A549 (cell line): ENCODE measurements at regions not wholly inside any gene's neighbourhood (a gene's known extent, or its start where the extent isn't known, plus 50 kb on each side); places are given as distances from the start of the nearest gene placed in this dataset.

Source experiments
- ATAC-seq, 2 experiments: fragments of 200-7000 bp in 1 of 2; fragments of >200 bp in 1 of 2; cut with Nextera tagmentation in 1 of 2; cut with Tn5 transposase in 1 of 2; 3 replicates each; pipeline versions ENCODE4 v1.8.0 to v1.9.1; 2018 to 2020; ENCODE audit warnings: mild to moderate bottlenecking in 1 of 2, moderate library complexity in 1 of 2
- CTCF ChIA-PET: fragments of 300-600 bp; sonication (Branson Sonifier 250); formaldehyde crosslinking; extraction: SDS; loops from one replicate; lab custom pipeline; 2021; ENCODE audit warnings: antibody characterized with exemption, inconsistent platforms; lab: Yijun Ruan, JAX
- POLR2A ChIA-PET: fragments of 350-600 bp; formaldehyde crosslinking; extraction: SDS; loops from one replicate; lab custom pipeline; 2021; ENCODE audit warnings: antibody characterized with exemption, inconsistent platforms; lab: Yijun Ruan, JAX
- DNase-seq, 2 experiments: peaks; one replicate each; pipeline versions ENCODE4 v3.0.0 to v3.0.0-alpha.2; 2011 to 2016; ENCODE audit warnings: low read depth in 1 of 2, low spot score in 1 of 2
- FAIRE-seq: peaks from 2 replicates; lab custom pipeline; 2011; peaks lifted over from hg19 to GRCh38; lab: Jason Lieb, UNC
- H3K27ac ChIP-seq, 2 experiments: fragments of >200 bp; sonication (Bioruptor Twin); formaldehyde crosslinking; 3 replicates each; pipeline ENCODE4 v1.5.1; 2016 to 2017
- H3K4me1 ChIP-seq: fragments of >200 bp; sonication (Bioruptor Twin); formaldehyde crosslinking; 3 replicates; pipeline ENCODE4 v1.6.1; 2016
- H3K4me2 ChIP-seq: fragments of >200 bp; sonication (Bioruptor Twin); formaldehyde crosslinking; 3 replicates; pipeline ENCODE4 v1.6.1; 2016
- H3K4me3 ChIP-seq: fragments of >200 bp; sonication (Bioruptor Twin); formaldehyde crosslinking; 3 replicates; pipeline ENCODE4 v1.5.1; 2016
- H3K9me3 ChIP-seq: fragments of >200 bp; sonication (Bioruptor Twin); formaldehyde crosslinking; 3 replicates; pipeline ENCODE4 v1.6.1; 2016
- BHLHE40 ChIP-seq: IDR thresholded peaks from 2 replicates; pipeline ENCODE4 v1.6.1; 2012; ENCODE audit warnings: low read depth, low read length, inconsistent platforms
- CEBPB ChIP-seq, 2 experiments: fragments of >200 bp in 1 of 2; sonication (Bioruptor Twin) in 1 of 2; formaldehyde crosslinking in 1 of 2; IDR thresholded peaks; 2 replicates each; pipeline ENCODE4 v1.6.1; 2012 to 2016
- CHD4 ChIP-seq: fragments of 200-600 bp; sonication (generic); IDR thresholded peaks from 2 replicates; pipeline ENCODE4 v1.6.1; 2016; ENCODE audit warnings: antibody characterized with exemption, mild to moderate bottlenecking, borderline replicate concordance
- EHF ChIP-seq: fragments of 250-450 bp; sonication (Bioruptor Pico); IDR thresholded peaks from 2 replicates; pipeline ENCODE4 v1.5.0; 2020; ENCODE audit warnings: mild to moderate bottlenecking
- ESRRA ChIP-seq: fragments of 150-350 bp; IDR thresholded peaks from 2 replicates; pipeline ENCODE4 v1.6.1; 2014; ENCODE audit warnings: mild to moderate bottlenecking, low read length, borderline replicate concordance
- GATA3 ChIP-seq: IDR thresholded peaks from 2 replicates; pipeline ENCODE4 v1.6.1; 2012; ENCODE audit warnings: borderline replicate concordance
- HEYL ChIP-seq: fragments of 250-450 bp; sonication (Bioruptor Pico); IDR thresholded peaks from 2 replicates; pipeline ENCODE4 v1.8.0; 2021; ENCODE audit warnings: mild to moderate bottlenecking, moderate library complexity
- JUN ChIP-seq, 2 experiments: fragments of >200 bp; sonication (Bioruptor Twin); formaldehyde crosslinking; IDR thresholded peaks; 2 replicates in 1 of 2; 3 replicates in 1 of 2; pipeline ENCODE4 v1.6.1; 2016 to 2017
- MAFK ChIP-seq: fragments of 450-650 bp; IDR thresholded peaks from 2 replicates; pipeline ENCODE4 v1.6.1; 2014; ENCODE audit not compliant: partially characterized antibody
- MAZ ChIP-seq: fragments of 150-350 bp; IDR thresholded peaks from 2 replicates; pipeline ENCODE4 v1.6.1; 2014; ENCODE audit warnings: antibody characterized with exemption, low read depth, low read length, borderline replicate concordance
- RARB ChIP-seq: fragments of 250-450 bp; sonication (Bioruptor Pico); IDR thresholded peaks from 2 replicates; pipeline ENCODE4 v1.8.0; 2021; ENCODE audit warnings: mild to moderate bottlenecking, moderate library complexity
- SMC3 ChIP-seq: fragments of >200 bp; sonication (Bioruptor Twin); formaldehyde crosslinking; IDR thresholded peaks from 3 replicates; pipeline ENCODE4 v1.6.1; 2018; ENCODE audit warnings: inconsistent platforms
- SREBF2 ChIP-seq: fragments of 450-650 bp; IDR thresholded peaks from 2 replicates; pipeline ENCODE4 v1.6.1; 2014; ENCODE audit warnings: mild to moderate bottlenecking, moderate library complexity
- TFCP2L1 ChIP-seq: fragments of 250-450 bp; sonication (Bioruptor Pico); IDR thresholded peaks from 2 replicates; pipeline ENCODE4 v1.5.0; 2021; ENCODE audit warnings: mild to moderate bottlenecking
- TP53 ChIP-seq: fragments of 250-450 bp; sonication (Bioruptor Pico); IDR thresholded peaks from 2 replicates; pipeline ENCODE4 v1.5.0; 2021; ENCODE audit warnings: mild to moderate bottlenecking, moderate library complexity
- ZFP36 ChIP-seq: fragments of 450-650 bp; IDR thresholded peaks from 2 replicates; pipeline ENCODE4 v1.6.1; 2014; ENCODE audit warnings: borderline replicate concordance; ENCODE audit not compliant: partially characterized antibody
- ZSCAN20 ChIP-seq: fragments of 250-450 bp; sonication (Bioruptor Pico); IDR thresholded peaks from 2 replicates; pipeline ENCODE4 v1.8.0; 2022; ENCODE audit warnings: mild to moderate bottlenecking, moderate library complexity
- WGBS: methylation state at CpG from one replicate; pipeline ENCODE4 v1.1.6; 2017; ENCODE audit errors: missing lambda C conversion rate; 5-methylcytosine and 5-hydroxymethylcytosine counted together
- TF ChIP-seq, protein P1 (sequence below): fragments of 200-600 bp; sonication (generic); IDR thresholded peaks from 2 replicates; pipeline ENCODE4 v1.6.1; 2016; ENCODE audit warnings: antibody characterized with exemption, mild to moderate bottlenecking, moderate library complexity
- TF ChIP-seq, protein P2 (sequence below): fragments of 450-650 bp; IDR thresholded peaks from 2 replicates; pipeline ENCODE4 v1.6.1; 2014; ENCODE audit warnings: antibody characterized with exemption
- TF ChIP-seq, protein P3 (sequence below): IDR thresholded peaks from 2 replicates; pipeline ENCODE4 v1.6.1; 2012
- TF ChIP-seq, protein P4 (sequence below): fragments of >200 bp; sonication (Bioruptor Twin); formaldehyde crosslinking; IDR thresholded peaks from 3 replicates; pipeline ENCODE4 v1.6.1; 2016
- TF ChIP-seq, protein P5 (sequence below): IDR thresholded peaks from 2 replicates; pipeline ENCODE4 v1.6.1; 2012; ENCODE audit warnings: low read depth, borderline replicate concordance

DNA sequence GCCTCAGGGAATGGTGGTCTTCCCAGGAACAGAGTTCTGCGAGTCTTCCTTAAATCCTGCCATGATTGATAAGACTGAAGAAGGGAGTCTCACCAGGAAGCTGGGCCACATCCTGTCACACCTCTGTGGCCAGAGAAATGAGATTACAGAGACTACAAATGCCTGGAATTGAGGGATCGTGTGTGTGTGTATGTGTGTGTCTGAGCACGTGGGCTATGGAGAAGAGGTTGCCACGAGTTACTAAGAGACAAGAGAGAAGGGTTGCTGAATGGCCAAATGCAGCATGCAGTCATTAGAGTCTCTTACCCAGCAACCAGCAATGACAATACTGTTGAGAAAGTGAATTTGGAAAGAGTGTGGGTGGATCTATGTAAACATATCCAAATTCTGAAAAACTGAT is 443.1 kb downstream of the MFSD1 start:
- Histone ChIP-seq H3K9me3 (no peaks in the 10 kb centered on the region), H3K4me3 (no peak overlapping the region), H3K27ac (no peak overlapping the region), H3K4me1 (no peaks in the 10 kb centered on the region)
- 41% methylated on average over 4 of the region's 4 CpGs for WGBS
- FAIRE-seq (no peak), DNase-seq (no peak), ATAC-seq (no peak)
- CTCF ChIA-PET: interaction anchor here (0.7 to 2.1 kb wide), 4 partner anchors 9 to 386 kb away, joined by 3 to 6 read pairs (median 4); no protein-coding TSS in a partner anchor
- POLR2A ChIA-PET: no interaction called here
- TF ChIP-seq, protein P1, sequence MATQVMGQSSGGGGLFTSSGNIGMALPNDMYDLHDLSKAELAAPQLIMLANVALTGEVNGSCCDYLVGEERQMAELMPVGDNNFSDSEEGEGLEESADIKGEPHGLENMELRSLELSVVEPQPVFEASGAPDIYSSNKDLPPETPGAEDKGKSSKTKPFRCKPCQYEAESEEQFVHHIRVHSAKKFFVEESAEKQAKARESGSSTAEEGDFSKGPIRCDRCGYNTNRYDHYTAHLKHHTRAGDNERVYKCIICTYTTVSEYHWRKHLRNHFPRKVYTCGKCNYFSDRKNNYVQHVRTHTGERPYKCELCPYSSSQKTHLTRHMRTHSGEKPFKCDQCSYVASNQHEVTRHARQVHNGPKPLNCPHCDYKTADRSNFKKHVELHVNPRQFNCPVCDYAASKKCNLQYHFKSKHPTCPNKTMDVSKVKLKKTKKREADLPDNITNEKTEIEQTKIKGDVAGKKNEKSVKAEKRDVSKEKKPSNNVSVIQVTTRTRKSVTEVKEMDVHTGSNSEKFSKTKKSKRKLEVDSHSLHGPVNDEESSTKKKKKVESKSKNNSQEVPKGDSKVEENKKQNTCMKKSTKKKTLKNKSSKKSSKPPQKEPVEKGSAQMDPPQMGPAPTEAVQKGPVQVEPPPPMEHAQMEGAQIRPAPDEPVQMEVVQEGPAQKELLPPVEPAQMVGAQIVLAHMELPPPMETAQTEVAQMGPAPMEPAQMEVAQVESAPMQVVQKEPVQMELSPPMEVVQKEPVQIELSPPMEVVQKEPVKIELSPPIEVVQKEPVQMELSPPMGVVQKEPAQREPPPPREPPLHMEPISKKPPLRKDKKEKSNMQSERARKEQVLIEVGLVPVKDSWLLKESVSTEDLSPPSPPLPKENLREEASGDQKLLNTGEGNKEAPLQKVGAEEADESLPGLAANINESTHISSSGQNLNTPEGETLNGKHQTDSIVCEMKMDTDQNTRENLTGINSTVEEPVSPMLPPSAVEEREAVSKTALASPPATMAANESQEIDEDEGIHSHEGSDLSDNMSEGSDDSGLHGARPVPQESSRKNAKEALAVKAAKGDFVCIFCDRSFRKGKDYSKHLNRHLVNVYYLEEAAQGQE: no peak
- TF ChIP-seq SREBF2 (no peak), JUN (IDR thresholded peaks at IDR 0.05) (no peak), CEBPB (IDR thresholded peaks at IDR 0.05) (no peak), HEYL (no peak), ZFP36 (no peak), MAZ (no peak), RARB (CRISPR knock-in tag) (no peak), GATA3 (no peak), BHLHE40 (no peak), EHF (no peak), SMC3 (no peak)
- TF ChIP-seq, protein P2, sequence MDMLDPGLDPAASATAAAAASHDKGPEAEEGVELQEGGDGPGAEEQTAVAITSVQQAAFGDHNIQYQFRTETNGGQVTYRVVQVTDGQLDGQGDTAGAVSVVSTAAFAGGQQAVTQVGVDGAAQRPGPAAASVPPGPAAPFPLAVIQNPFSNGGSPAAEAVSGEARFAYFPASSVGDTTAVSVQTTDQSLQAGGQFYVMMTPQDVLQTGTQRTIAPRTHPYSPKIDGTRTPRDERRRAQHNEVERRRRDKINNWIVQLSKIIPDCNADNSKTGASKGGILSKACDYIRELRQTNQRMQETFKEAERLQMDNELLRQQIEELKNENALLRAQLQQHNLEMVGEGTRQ: no peak
- TF ChIP-seq, protein P3, sequence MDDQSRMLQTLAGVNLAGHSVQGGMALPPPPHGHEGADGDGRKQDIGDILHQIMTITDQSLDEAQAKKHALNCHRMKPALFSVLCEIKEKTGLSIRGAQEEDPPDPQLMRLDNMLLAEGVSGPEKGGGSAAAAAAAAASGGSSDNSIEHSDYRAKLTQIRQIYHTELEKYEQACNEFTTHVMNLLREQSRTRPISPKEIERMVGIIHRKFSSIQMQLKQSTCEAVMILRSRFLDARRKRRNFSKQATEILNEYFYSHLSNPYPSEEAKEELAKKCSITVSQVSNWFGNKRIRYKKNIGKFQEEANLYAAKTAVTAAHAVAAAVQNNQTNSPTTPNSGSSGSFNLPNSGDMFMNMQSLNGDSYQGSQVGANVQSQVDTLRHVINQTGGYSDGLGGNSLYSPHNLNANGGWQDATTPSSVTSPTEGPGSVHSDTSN: no peak
- TF ChIP-seq, all 56 proteins: peak for 0
- no peak overlapping the region for H3K4me2 ChIP-seq

DNA sequence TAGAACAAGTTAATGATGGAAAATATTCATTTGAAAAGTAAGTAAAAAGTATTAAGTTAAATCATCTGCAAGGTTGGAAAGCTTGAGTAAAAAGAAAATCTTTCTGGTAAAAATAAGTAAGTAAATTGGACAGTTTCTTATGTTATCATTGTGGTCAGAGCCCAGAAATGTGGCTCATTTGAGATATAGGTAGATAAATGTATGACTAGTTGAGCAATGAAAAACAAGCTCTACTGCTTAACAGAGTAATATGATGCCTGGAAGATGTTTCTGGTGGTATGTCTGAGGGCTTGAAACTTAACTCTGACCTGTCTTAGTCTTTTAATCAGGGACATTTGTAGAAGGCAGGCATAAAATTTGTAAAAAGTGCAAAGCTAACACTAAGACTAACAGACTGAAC is 444.0 kb downstream of the MFSD1 start:
- POLR2A ChIA-PET: no interaction called here
- DNase-seq: no peak
- no peak for FAIRE-seq
- TF ChIP-seq MAFK (no peak), ZSCAN20 (CRISPR knock-in tag) (no peak), BHLHE40 (no peak), TP53 (CRISPR knock-in tag) (no peak), CHD4 (no peak), ESRRA (no peak), TFCP2L1 (CRISPR knock-in tag) (no peak), SMC3 (no peak), GATA3 (no peak), JUN (IDR thresholded peaks at IDR 0.05) (no peak)
- TF ChIP-seq, protein P4, sequence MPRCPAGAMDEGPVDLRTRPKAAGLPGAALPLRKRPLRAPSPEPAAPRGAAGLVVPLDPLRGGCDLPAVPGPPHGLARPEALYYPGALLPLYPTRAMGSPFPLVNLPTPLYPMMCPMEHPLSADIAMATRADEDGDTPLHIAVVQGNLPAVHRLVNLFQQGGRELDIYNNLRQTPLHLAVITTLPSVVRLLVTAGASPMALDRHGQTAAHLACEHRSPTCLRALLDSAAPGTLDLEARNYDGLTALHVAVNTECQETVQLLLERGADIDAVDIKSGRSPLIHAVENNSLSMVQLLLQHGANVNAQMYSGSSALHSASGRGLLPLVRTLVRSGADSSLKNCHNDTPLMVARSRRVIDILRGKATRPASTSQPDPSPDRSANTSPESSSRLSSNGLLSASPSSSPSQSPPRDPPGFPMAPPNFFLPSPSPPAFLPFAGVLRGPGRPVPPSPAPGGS: no peak
- TF ChIP-seq, protein P5, sequence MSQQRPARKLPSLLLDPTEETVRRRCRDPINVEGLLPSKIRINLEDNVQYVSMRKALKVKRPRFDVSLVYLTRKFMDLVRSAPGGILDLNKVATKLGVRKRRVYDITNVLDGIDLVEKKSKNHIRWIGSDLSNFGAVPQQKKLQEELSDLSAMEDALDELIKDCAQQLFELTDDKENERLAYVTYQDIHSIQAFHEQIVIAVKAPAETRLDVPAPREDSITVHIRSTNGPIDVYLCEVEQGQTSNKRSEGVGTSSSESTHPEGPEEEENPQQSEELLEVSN: no peak
- TF ChIP-seq, all 56 proteins: peak for 0
- Histone ChIP-seq H3K4me3 (no peak overlapping the region), H3K4me1 (no peaks in the 10 kb centered on the region), H3K27ac (no peak overlapping the region), H3K4me2 (no peak overlapping the region), H3K9me3 (0 out of 3 replicates have a peak, but pooled peaks cover 3% of the 10 kb centered on the region)
- CTCF ChIA-PET: interaction anchor here (0.7 to 2.7 kb wide), 7 partner anchors 10 to 757 kb away, joined by 3 to 11 read pairs (median 4); no protein-coding TSS in a partner anchor
- ATAC-seq: no peak
